Islet precursor cell (in vitro differentiated cells): ENCODE measurements at regions not wholly inside any gene's neighbourhood (a gene's known extent, or its start where the extent isn't known, plus 50 kb on each side); places are given as distances from the start of the nearest gene placed in this dataset.
"Not testable (repeated sequence)": the region's sequence is repeated elsewhere in the genome, so short reads cannot be mapped to it uniquely, and the experiment has no call there.

Experiments
- DNase-seq: peaks from one replicate; pipeline ENCODE4 v3.0.0-alpha.2; 2018

DNA sequence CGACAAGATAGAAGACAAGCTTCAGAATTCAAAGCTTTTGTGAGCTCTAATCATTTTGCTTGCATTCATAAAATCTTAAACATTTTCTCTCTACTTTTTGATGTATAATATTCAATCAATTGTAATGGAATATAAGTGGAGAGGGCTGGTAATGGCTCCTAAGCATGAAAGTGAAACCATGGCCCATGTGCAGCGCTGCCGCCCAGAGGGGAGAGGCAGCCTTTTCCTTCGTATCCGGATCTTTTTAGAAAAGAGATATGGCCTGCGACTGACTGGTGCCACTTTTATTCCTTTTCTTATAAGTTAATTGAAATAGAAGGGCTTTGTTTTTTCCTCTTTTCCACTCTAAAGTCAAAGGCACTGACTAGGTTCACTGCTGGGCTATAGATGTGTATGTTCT, 655.2 kb downstream of the TTLL7 start:
- DNase-seq: not testable (repeated sequence)

GRCh38 chr1:83342995-83343394, 655.9 kb downstream of the TTLL7 start:
- DNase-seq: not testable (repeated sequence)

- not testable (repeated sequence) for DNase-seq
Measured at GRCh38 chr1:83332308-83332707, 666.6 kb downstream of the TTLL7 start.

DNA sequence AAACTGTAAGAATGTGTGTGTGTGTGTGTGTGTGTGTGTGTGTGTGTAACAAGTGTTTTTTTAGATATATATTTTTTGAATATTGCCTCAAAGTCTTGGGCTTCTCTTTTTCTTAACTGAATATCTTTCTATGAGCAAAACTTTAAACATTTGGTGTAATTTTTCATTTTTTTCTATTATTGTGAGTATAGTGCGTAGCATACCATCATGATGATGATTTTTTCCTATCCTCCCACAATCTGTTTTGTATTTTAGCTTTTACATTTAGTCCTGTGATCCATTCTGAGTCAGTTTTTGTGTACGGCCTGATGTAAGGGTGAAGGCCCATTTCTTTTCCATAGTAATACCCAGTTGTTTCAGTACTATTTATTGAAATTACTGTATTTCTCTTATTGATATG, 680.6 kb downstream of the TTLL7 start:
- DNase-seq: no peak

DNA sequence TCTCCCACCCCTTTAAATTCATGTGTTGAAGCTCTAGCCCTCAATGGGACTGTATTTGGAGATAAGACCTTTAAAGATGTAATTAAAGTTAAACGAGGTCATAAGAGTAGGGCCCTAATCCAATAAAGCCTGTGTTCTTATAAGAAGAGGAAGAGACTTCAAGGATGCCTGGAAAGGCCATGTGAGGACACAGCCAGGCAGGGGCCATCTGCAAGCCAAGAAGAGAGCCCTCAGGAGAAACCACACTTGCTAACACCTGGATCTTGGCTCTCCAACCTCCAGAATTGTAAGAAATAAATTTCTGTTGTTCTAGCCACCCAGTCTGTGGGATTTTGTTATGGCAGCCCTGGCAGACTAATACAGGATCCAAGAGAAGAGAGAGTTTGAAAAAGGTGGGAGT, 683.5 kb downstream of the TTLL7 start:
- not testable (repeated sequence) for DNase-seq

DNA sequence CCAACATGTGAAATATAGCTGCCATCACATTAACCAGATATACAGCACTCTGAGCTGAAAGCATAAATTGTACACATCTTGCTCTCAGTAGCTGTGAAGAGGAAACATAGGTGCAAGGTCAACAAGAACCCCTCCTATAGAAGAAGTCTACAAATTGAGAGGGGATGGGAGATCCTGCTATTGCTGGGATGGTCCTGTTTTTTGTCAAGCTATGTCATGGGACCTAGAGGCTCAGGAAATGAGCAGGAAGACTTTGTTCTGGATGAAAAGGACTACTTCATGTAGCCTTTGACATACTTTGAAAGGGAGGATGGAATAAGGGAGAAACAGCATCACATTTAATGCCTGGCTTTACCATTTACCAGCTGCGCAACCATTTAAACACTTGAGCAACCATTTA, 688.8 kb downstream of the TTLL7 start:
- DNase-seq: peak; percentile 48

DNA sequence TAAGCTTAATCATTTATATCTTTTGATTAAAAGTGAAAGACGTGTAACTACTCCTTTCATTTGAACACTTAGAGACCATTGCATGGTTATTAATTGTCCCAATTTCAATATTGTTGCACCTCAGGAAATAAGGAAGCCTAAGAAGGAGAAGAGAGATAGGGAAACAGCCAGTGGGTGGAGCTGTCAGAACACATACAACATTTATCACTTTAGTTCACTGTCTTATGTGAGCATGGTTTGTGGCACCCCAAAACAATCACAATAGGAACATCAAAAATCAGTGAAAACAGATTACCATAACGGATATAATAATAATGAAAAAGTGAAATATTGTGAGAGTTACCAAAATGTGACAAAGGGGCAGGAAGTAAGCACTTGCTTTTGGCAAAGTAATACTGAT, 689.9 kb downstream of the TTLL7 start:
- not testable (repeated sequence) for DNase-seq

DNA sequence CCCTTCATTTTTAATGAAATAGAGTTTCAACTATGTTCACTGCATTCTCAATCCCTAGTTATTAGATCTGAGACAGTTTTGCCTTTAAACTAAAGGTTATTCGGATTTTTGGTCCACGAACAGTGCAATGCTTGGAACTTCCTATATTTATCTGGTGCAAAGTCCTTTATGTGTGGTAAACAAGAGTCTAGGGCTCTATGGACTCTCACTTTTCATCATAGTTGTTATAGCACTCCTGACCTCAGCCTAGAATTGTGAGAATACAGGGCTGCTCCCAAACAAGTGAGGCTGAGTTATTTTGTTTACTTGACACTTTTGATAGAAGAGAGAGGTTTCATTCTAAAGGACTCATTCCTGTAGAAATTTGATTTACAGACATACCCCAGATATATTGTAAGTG, 692.1 kb downstream of the TTLL7 start:
- not testable (repeated sequence) for DNase-seq

DNA sequence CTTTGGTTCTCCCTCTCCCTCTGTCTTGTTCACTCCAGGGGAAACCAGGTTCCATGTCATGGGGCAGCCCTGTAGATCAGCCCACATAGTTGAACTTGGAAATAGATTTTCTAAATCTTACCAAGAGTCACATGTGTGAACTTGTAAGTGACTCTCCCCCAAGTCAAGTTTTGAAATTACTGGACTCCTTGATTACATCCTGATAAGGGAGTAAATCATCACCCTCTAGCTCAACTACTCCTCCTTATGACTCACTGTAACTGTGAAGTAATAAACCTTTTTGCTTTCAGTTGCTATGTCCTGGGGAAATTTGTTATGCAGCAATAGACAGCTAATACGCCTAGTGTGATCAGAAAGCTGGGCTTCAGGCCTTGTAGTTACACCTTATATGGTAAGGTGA, 703.3 kb downstream of the TTLL7 start:
- DNase-seq: not testable (repeated sequence)

GRCh38 chr1:83287391-83287790, 711.5 kb downstream of the TTLL7 start:
- not testable (repeated sequence) for DNase-seq

- not testable (repeated sequence) for DNase-seq
Measured at GRCh38 chr1:83274656-83275055, 724.3 kb downstream of the TTLL7 start.

DNA sequence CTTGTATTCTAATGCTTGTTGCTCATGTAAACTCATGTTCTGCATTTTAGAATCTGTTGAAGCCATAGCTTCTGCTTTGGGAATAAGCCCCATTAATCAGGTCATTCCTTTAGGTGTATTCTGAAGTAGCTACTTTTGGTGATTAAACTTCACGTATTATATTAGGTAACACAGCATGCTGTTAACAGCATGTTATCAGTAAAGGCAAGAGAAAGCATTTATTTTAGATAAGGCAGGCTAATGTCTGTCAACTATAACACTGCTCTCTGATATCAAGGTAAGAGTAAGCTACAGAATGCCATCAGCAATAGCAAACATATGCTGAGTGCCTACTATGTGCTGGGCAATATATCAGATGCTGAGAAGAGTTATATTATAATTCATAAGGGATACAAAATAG, 726.4 kb downstream of the TTLL7 start:
- not testable (repeated sequence) for DNase-seq

DNA sequence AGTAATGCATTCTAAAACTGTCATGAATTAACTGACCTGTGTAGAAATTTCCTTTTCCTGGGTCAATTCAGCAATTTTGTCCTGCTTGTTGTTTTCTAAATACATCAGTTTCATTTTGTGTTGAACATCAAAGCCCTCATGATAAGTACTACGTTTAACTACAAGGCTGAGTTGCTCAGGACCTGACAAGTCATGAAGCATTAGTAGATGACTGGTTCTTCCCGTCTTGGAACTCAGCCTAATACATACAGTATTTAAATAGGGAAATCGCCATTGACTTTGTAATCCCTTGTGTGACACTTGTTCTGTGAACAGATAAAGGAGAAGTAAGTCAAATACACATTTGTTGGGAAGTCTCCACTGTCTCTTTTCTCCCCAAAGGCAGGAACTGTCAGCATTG, 727.1 kb downstream of the TTLL7 start:
- not testable (repeated sequence) for DNase-seq

DNA sequence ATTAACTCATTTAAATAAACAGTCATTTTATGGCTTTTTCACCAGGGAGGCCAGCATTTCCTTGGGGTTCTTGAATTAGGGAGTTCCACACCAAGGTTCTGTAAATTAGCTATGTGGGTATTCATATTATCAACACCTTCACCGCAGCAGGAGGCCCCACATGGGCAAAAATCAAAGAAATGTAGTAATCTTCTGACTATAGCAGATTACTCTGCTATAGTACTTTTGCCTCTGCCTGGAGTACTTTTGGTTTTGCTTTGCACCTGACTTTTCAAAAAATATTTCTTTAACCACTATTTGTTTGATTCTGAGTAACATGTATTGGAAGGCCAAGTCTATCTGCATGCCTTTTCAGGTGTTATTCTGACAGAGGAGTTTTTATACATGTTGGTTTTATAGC, 728.1 kb downstream of the TTLL7 start:
- not testable (repeated sequence) for DNase-seq

GRCh38 chr1:83263808-83264207, 735.1 kb downstream of the TTLL7 start:
- DNase-seq: peak; percentile 38

DNA sequence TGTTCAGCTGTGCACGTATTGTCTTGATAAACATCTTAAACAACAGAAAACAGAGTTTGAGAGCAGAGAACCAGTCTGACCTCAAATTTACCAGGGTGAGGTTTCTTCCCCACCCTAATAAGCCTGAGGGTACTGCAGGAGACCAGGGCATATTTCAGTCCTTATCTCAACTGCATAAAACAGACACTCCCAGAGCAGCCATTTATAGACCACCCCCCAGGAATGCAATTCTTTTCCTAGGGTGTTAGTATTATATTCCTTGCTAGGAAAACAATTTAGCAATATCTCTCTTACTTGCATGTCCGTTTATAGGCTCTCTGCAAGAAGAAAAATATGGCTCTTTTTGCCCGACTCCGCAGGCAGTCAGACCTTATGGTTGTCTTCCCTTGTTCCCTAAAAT, 747.2 kb downstream of the TTLL7 start:
- DNase-seq: not testable (repeated sequence)

GRCh38 chr1:83246780-83247179, 752.2 kb downstream of the TTLL7 start:
- DNase-seq: not testable (repeated sequence)

- peak; percentile 54 for DNase-seq
Measured at GRCh38 chr1:83244832-83245231, 754.1 kb downstream of the TTLL7 start.

DNA sequence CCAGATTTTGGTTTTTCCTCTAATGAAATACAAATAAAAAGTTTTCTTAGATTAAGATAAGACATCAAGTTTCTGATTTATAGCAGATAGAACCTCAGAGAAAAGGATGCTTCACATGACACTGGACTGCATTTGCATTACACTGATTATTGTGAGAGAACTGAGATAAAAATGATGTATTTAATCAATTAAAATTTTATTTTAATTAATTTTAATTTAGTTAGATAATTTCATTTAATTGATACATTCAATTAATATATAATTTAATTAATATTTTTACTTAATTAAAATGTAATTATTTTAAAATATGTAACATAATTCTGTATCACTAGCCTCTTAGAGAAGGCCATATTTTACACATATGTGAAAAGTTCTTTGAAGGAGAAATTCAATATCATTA, 759.4 kb downstream of the TTLL7 start:
- DNase-seq: not testable (repeated sequence)

- DNase-seq: not testable (repeated sequence)
Measured at GRCh38 chr1:83238654-83239053, 760.3 kb downstream of the TTLL7 start.

GRCh38 chr1:83219788-83220187, 779.1 kb downstream of the TTLL7 start:
- not testable (repeated sequence) for DNase-seq

DNA sequence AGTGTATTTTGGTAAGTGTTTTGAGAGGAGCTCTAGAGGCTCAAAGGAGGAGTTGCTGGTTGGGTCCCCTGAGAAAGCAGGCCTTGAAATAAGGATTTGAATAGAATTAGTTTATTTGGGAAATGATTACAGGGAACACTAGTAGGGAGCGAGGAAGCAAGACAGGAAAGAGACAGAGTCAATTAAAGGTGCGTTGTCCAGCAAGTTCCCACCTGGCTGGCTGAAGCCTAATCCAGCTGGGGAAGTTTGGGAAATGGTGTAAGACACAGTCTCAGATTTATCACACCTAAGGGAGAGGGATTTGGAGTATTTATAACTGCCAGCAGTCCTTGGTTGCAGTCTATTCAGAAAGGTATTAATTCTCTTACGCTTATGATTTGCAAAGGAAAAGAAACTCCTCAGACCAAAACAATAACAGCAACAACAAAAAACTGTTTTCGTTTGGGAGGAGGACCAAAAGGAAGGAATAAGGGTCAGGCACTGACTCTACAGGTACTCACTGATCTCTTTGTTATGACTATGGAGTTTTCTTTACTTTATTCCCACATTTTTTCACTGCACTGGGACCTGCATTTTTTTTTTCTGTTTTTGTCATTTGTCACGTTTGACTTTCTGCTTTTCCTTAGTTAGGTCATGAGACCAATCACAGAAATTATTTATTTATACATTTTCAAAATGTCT, 780.8 kb downstream of the TTLL7 start:
- not testable (repeated sequence) for DNase-seq

DNA sequence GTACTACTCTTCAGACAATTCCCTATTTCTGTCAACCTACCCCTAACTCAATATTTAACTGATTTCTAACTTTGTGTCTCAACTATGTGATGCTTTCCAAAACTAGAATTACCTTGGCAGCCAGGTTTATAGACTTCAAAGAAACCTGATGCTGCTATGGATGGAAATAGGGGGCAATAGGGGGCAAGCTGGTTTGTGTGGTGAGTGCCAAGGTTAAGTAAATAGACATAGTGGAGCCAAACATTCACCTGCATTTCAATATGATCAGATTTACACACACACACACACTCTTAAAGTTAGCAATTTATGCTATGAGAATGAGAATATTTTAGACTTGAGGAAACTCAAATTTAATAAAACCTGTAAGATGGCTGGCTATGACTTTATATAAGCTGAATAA, 784.6 kb downstream of the TTLL7 start:
- DNase-seq: not testable (repeated sequence)

DNA sequence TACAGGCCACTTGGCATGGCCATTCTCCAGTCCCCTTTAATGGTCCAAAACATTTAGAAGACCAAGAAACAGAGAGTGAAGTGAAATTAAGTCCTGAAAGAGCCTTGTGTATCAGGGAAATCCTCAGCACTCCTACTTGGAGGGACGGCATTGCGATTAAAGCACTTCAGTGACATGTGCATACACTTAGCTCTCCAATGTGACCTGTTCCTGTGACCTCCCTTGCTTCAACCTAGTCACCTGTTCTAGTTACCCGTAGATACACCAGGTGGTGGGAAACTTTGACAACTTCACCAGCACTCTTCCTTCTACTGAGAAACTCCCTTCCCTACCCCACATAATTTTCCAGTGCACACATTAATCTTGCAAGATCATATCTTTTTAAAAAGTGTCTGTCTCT, 785.3 kb downstream of the TTLL7 start:
- DNase-seq: not testable (repeated sequence)

GRCh38 chr1:83212033-83212432, 786.9 kb downstream of the TTLL7 start:
- not testable (repeated sequence) for DNase-seq
